B cell (primary cell): ENCODE measurements at regions not wholly inside any gene's neighbourhood (a gene's known extent, or its start where the extent isn't known, plus 50 kb on each side); places are given as distances from the start of the nearest gene placed in this dataset.
"Not testable (repeated sequence)": the region's sequence is repeated elsewhere in the genome, so short reads cannot be mapped to it uniquely, and the experiment has no call there.

Experiments
- ATAC-seq: fragments of 200-7000 bp; cut with Tn5 transposase; one replicate; pipeline ENCODE4 v1.10.0; 2021; ENCODE audit warnings: low read depth, mild to moderate bottlenecking, moderate number of reproducible peaks, moderate library complexity
- CTCF ChIA-PET: fragments of 350-600 bp; sonication (Branson Sonifier 250); formaldehyde crosslinking; loops from one replicate; lab custom pipeline; 2021; ENCODE audit warnings: antibody characterized with exemption, inconsistent platforms; lab: Charles Lee
- POLR2A ChIA-PET: fragments of 350-600 bp; sonication (Branson Sonifier 250); formaldehyde crosslinking; loops from one replicate; lab custom pipeline; 2021; ENCODE audit warnings: antibody characterized with exemption; lab: Charles Lee
- DNase-seq: peaks from one replicate; pipeline ENCODE4 v3.0.0; 2013
- H2AFZ ChIP-seq: 2 replicates; pipeline ENCODE4 v1.6.1; 2012; ENCODE audit warnings: mild to moderate bottlenecking, low read depth, low read length; ENCODE audit not compliant: insufficient read depth, poor library complexity, severe bottlenecking
- H3K27ac ChIP-seq, 2 donors: 1 replicate in 1 of 2; 2 replicates in 1 of 2; pipeline ENCODE4 v1.5.1; 2012 to 2013; ENCODE audit warnings: low read length in 2 of 2, mild to moderate bottlenecking in 2 of 2, moderate library complexity in 1 of 2
- H3K27me3 ChIP-seq, 4 experiments: fragments of 200-600 bp in 1 of 4; sonication (generic) in 1 of 4; replicated peaks in 1 of 4; 1 replicate in 2 of 4; 2 replicates in 2 of 4; pipeline versions ENCODE4 v1.6.1 to v1.7.0; 2013 to 2016; ENCODE audit warnings: low read length in 3 of 4, mild to moderate bottlenecking in 2 of 4, mixed read lengths in 1 of 4, moderate library complexity in 1 of 4; ENCODE audit not compliant: insufficient read depth in 4 of 4, control insufficient read depth in 3 of 4; ENCODE audit errors: control extremely low read depth in 1 of 4
- H3K36me3 ChIP-seq, 2 experiments: replicated peaks in 1 of 2; 1 replicate in 1 of 2; 2 replicates in 1 of 2; pipeline versions ENCODE4 v1.6.1 to v1.7.1; 2013; ENCODE audit warnings: low read length in 1 of 2; ENCODE audit not compliant: insufficient read depth in 2 of 2, control insufficient read depth in 1 of 2; ENCODE audit errors: control extremely low read depth in 1 of 2, extremely low read depth in 1 of 2
- H3K4me1 ChIP-seq, 2 donors: fragments of 200-600 bp in 1 of 2; sonication (generic) in 1 of 2; 1 replicate in 1 of 2; 2 replicates in 1 of 2; pipeline versions ENCODE4 v1.5.1 to v1.6.1; 2013 to 2017; ENCODE audit warnings: low read length in 2 of 2; ENCODE audit not compliant: control insufficient read depth in 2 of 2, insufficient read depth in 2 of 2
- H3K4me2 ChIP-seq: replicated peaks from 2 replicates; pipeline ENCODE3; 2012; ENCODE audit warnings: mild to moderate bottlenecking, low read depth, low read length; ENCODE audit not compliant: poor library complexity, severe bottlenecking
- H3K4me3 ChIP-seq, 5 experiments: fragments of 200-600 bp in 1 of 5; sonication (generic) in 1 of 5; 1 replicate in 3 of 5; 2 replicates in 2 of 5; pipeline versions ENCODE4 v1.5.1 to v1.7.0; 2011 to 2016; ENCODE audit warnings: low read length in 4 of 5, mild to moderate bottlenecking in 4 of 5, low read depth in 2 of 5, control low read depth in 1 of 5, moderate library complexity in 1 of 5; ENCODE audit not compliant: insufficient read depth in 1 of 5; ENCODE audit errors: control extremely low read depth in 1 of 5, extremely low read depth in 1 of 5
- H3K79me2 ChIP-seq: fragments of 200-600 bp; sonication (generic); one replicate; pipeline ENCODE4 v1.6.0; 2016; ENCODE audit warnings: low read length; ENCODE audit not compliant: control insufficient read depth, insufficient read depth
- H3K9ac ChIP-seq: fragments of 200-600 bp; sonication (generic); 2 replicates; pipeline ENCODE4 v1.6.1; 2017; ENCODE audit warnings: mild to moderate bottlenecking, low read length, moderate library complexity
- H3K9me3 ChIP-seq, 3 donors: one replicate each; pipeline versions ENCODE4 v1.6.1 to v1.7.1; 2013; ENCODE audit warnings: low read length in 2 of 3; ENCODE audit not compliant: control insufficient read depth in 2 of 3, insufficient read depth in 1 of 3; ENCODE audit errors: control extremely low read depth in 1 of 3
- H4K20me1 ChIP-seq: 2 replicates; pipeline ENCODE4 v1.6.0; 2012; ENCODE audit warnings: mild to moderate bottlenecking, low read length; ENCODE audit not compliant: insufficient read depth, control insufficient read depth, poor library complexity, severe bottlenecking
- H3K27ac Mint-ChIP-seq: one replicate; pipeline ENCODE4 v1.8.0; 2021; ENCODE audit warnings: mixed read lengths
- H3K27me3 Mint-ChIP-seq: one replicate; pipeline ENCODE4 v1.8.0; 2021; ENCODE audit warnings: mixed read lengths
- H3K4me1 Mint-ChIP-seq: one replicate; pipeline ENCODE4 v1.8.0; 2021; ENCODE audit warnings: mixed read lengths
- H3K4me3 Mint-ChIP-seq: one replicate; pipeline ENCODE4 v1.8.0; 2021; ENCODE audit warnings: mixed read lengths
- H3K9me3 Mint-ChIP-seq: one replicate; pipeline ENCODE4 v1.8.0; 2022; ENCODE audit warnings: mixed read lengths; ENCODE audit not compliant: insufficient read depth
- WGBS: methylation state at CpG from one replicate; pipeline ENCODE4 v1.1.5; 2013; ENCODE audit warnings: missing lambda C conversion rate; ENCODE audit not compliant: insufficient coverage; 5-methylcytosine and 5-hydroxymethylcytosine counted together
- intact Hi-C: fragments of 100-400 bp; cut with micrococcal nuclease; formaldehyde crosslinking; loops from one replicate; pipeline ENCODE4 v1.10.0; 2022

GRCh38 chr1:83167634-83168033 is 831.3 kb downstream of the TTLL7 start:
- H2AFZ ChIP-seq, intact Hi-C loops, H3K9me3 ChIP-seq, H3K4me3 ChIP-seq, H3K27ac Mint-ChIP-seq, H3K79me2 ChIP-seq, H3K4me1 Mint-ChIP-seq, CTCF ChIA-PET, DNase-seq, H3K27me3 Mint-ChIP-seq, H3K9ac ChIP-seq, H3K27ac ChIP-seq, H3K4me2 ChIP-seq, POLR2A ChIA-PET, ATAC-seq, H4K20me1 ChIP-seq, H3K36me3 ChIP-seq, H3K4me1 ChIP-seq, H3K4me3 Mint-ChIP-seq, H3K9me3 Mint-ChIP-seq, H3K27me3 ChIP-seq: not testable (repeated sequence)
- 97% methylated on average over 6 of the region's 9 CpGs for WGBS

DNA sequence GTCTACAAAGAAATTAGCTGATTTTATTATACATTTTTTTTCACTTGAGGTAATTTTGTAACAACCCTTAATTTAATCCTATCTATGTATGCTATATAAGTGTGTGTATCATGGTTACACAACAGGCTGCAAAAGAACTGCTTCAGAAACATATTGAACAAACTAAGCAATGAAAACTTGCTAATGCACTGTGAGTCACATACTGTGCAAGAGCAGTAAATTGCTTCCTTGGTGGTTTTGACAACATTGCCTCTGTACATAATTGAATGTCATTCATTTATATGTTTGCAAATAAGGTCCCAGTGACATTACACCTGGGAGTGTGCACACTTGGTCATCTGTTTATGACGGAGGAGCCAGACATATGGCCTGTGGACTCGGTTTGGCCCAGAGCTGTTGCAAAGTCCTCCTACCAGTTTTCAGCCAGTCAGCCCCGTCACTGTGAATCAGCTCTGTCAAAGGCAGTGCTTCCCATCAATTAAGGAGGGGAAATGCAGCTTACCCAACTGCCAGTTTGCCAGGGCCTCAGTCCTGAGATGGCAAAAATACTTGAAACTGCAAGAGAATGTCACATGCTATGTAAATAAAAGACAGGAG is 835.0 kb downstream of the TTLL7 start:
- H3K4me3 Mint-ChIP-seq, H3K79me2 ChIP-seq, H3K4me1 Mint-ChIP-seq, H3K4me2 ChIP-seq, H3K9me3 ChIP-seq, POLR2A ChIA-PET, H3K27me3 ChIP-seq, DNase-seq, intact Hi-C loops, ATAC-seq, H3K27ac ChIP-seq, H3K27ac Mint-ChIP-seq, H4K20me1 ChIP-seq, CTCF ChIA-PET, H3K27me3 Mint-ChIP-seq, H3K9me3 Mint-ChIP-seq, H3K9ac ChIP-seq, H3K4me3 ChIP-seq, H3K36me3 ChIP-seq, H3K4me1 ChIP-seq, H2AFZ ChIP-seq: not testable (repeated sequence)
- 92% methylated on average over 3 of the region's 3 CpGs for WGBS

- H3K9me3 Mint-ChIP-seq, H3K9me3 ChIP-seq, H4K20me1 ChIP-seq, ATAC-seq, CTCF ChIA-PET, H3K4me1 ChIP-seq, H3K27me3 ChIP-seq, H3K4me2 ChIP-seq, H3K9ac ChIP-seq, intact Hi-C loops, H3K4me3 Mint-ChIP-seq, H3K79me2 ChIP-seq, POLR2A ChIA-PET, H3K36me3 ChIP-seq, DNase-seq, H2AFZ ChIP-seq, H3K4me1 Mint-ChIP-seq, H3K4me3 ChIP-seq, H3K27ac Mint-ChIP-seq, H3K27me3 Mint-ChIP-seq, H3K27ac ChIP-seq: not testable (repeated sequence)
- WGBS, result no CpG with 5 or more reads among the region's 1 CpG
Measured at GRCh38 chr1:83158924-83159323, 840.0 kb downstream of the TTLL7 start.

GRCh38 chr1:83154306-83154705 is 844.6 kb downstream of the TTLL7 start:
- H3K9me3 ChIP-seq, H3K27me3 Mint-ChIP-seq, CTCF ChIA-PET, H4K20me1 ChIP-seq, H3K27me3 ChIP-seq, H3K4me1 ChIP-seq, H3K9ac ChIP-seq, H3K27ac ChIP-seq, H3K4me3 Mint-ChIP-seq, H3K9me3 Mint-ChIP-seq, H3K4me2 ChIP-seq, H3K4me1 Mint-ChIP-seq, ATAC-seq, DNase-seq, H2AFZ ChIP-seq, H3K4me3 ChIP-seq, intact Hi-C loops, H3K36me3 ChIP-seq, POLR2A ChIA-PET, H3K27ac Mint-ChIP-seq, H3K79me2 ChIP-seq: not testable (repeated sequence)
- WGBS, result no CpG with 5 or more reads among the region's 1 CpG
